ENCODE measurements at regions not wholly inside any gene's neighbourhood (a gene's known extent, or its start where the extent isn't known, plus 50 kb on each side); places are given as distances from the start of the nearest gene placed in this dataset.

GRCh38 chr2:4190548-4190947 is 487.2 kb downstream of the DCDC2C start:
- Mint-ChIP-seq H3K27me3 (no peaks in the 10 kb centered on the region), H3K9me3 (peaks cover 8% of the 10 kb centered on the region), H3K36me3 (ENCODE audit: low read depth) (no peaks in the 10 kb centered on the region), H3K4me1 (ENCODE audit: low read depth) (no peaks in the 10 kb centered on the region), H3K27ac (no peak overlapping the region), H3K4me3 (no peak overlapping the region)
- H3K4me1 ChIP-seq (ENCODE audit: insufficient read depth, low read length) = no peaks in the 10 kb centered on the region
- ATAC-seq (ENCODE audit: poor library complexity) = no peak
- ChIA-PET POLR2A (no interaction called here), CTCF (no interaction called here)
- H3K27me3 ChIP-seq (ENCODE audit: control insufficient read depth in 1 of 2, insufficient read depth in 2 of 2, low read length in 2 of 2) = no peaks in the 10 kb centered on the region
- intact Hi-C loops (cut with DNase I, micrococcal nuclease) = no loop called here
- H3K27ac ChIP-seq (ENCODE audit: low read depth in 1 of 2, low read length in 2 of 2) = no peak overlapping the region
- DNase-seq = no peak
- no peaks in the 10 kb centered on the region for H3K36me3 ChIP-seq (ENCODE audit: insufficient read depth, low read length)
- no peak overlapping the region for H3K4me3 ChIP-seq (ENCODE audit: low read length)
- H3K9me3 ChIP-seq (ENCODE audit: control insufficient read depth in 1 of 2, insufficient read depth in 1 of 2, low read length in 2 of 2) = peaks cover 0 to 8% of the 10 kb centered on the region in 2 experiments
- TF ChIP-seq CTCF (IDR thresholded peaks at IDR 0.05) = no peak

- no peak for TF ChIP-seq CTCF (IDR thresholded peaks at IDR 0.05)
- CTCF ChIA-PET = no interaction called here
- H3K9me3 ChIP-seq (ENCODE audit: control insufficient read depth in 1 of 2, insufficient read depth in 1 of 2, low read length in 2 of 2) = peaks cover 0 to 11% of the 10 kb centered on the region in 2 experiments
- ATAC-seq (ENCODE audit: poor library complexity) = no peak
- H3K27ac ChIP-seq (ENCODE audit: low read depth in 1 of 2, low read length in 2 of 2) = no peak overlapping the region
- H3K36me3 Mint-ChIP-seq (ENCODE audit: low read depth) = no peaks in the 10 kb centered on the region
- no peak for DNase-seq
- H3K4me1 Mint-ChIP-seq (ENCODE audit: low read depth) = no peaks in the 10 kb centered on the region
- no peaks in the 10 kb centered on the region for H3K27me3 Mint-ChIP-seq
- H3K4me3 ChIP-seq (ENCODE audit: low read length) = no peak overlapping the region
- H3K27ac Mint-ChIP-seq = no peak overlapping the region
- no peaks in the 10 kb centered on the region for H3K36me3 ChIP-seq (ENCODE audit: insufficient read depth, low read length)
- H3K4me1 ChIP-seq (ENCODE audit: insufficient read depth, low read length) = no peaks in the 10 kb centered on the region
- H3K4me3 Mint-ChIP-seq = no peak overlapping the region
- intact Hi-C loops (cut with DNase I, micrococcal nuclease) = no loop called here
- H3K9me3 Mint-ChIP-seq = peaks cover 8% of the 10 kb centered on the region
- POLR2A ChIA-PET = no interaction called here
- H3K27me3 ChIP-seq (ENCODE audit: control insufficient read depth in 1 of 2, insufficient read depth in 2 of 2, low read length in 2 of 2) = no peaks in the 10 kb centered on the region
Measured at GRCh38 chr2:4192119-4192518, 488.7 kb downstream of the DCDC2C start.

GRCh38 chr2:4214444-4215205 is 511.2 kb downstream of the DCDC2C start:
- CTCF ChIA-PET = no interaction called here
- intact Hi-C loops (cut with DNase I, micrococcal nuclease) = no loop called here

More at GRCh38 chr2:4214444-4215205, 511.2 kb downstream of the DCDC2C start:
- no peak for TF ChIP-seq CTCF (IDR thresholded peaks at IDR 0.05)
- peaks cover 8% of the 10 kb centered on the region for H3K9me3 Mint-ChIP-seq
- POLR2A ChIA-PET = no interaction called here
- H3K27me3 Mint-ChIP-seq = no peaks in the 10 kb centered on the region
- ATAC-seq (ENCODE audit: poor library complexity) (no peak), DNase-seq (no peak)
- no peak overlapping the region for H3K27ac Mint-ChIP-seq
- no peak overlapping the region for H3K4me3 Mint-ChIP-seq
- Histone ChIP-seq H3K27me3 (ENCODE audit: control insufficient read depth in 1 of 2, insufficient read depth in 2 of 2, low read length in 2 of 2) (no peaks in the 10 kb centered on the region), H3K9me3 (ENCODE audit: control insufficient read depth in 1 of 2, insufficient read depth in 1 of 2, low read length in 2 of 2) (peaks cover 0 to 12% of the 10 kb centered on the region in 2 experiments), H3K4me3 (ENCODE audit: low read length) (no peak overlapping the region), H3K36me3 (ENCODE audit: insufficient read depth, low read length) (no peaks in the 10 kb centered on the region), H3K4me1 (ENCODE audit: insufficient read depth, low read length) (no peaks in the 10 kb centered on the region), H3K27ac (ENCODE audit: low read depth in 1 of 2, low read length in 2 of 2) (no peak overlapping the region)
- no peaks in the 10 kb centered on the region for H3K4me1 Mint-ChIP-seq (ENCODE audit: low read depth)
- no peaks in the 10 kb centered on the region for H3K36me3 Mint-ChIP-seq (ENCODE audit: low read depth)

All from CD4-positive, alpha-beta T cell (primary cell).